ENCODE measurements at regions not wholly inside any gene's neighbourhood (a gene's known extent, or its start where the extent isn't known, plus 50 kb on each side); places are given as distances from the start of the nearest gene placed in this dataset.
"Not testable (repeated sequence)": the region's sequence is repeated elsewhere in the genome, so short reads cannot be mapped to it uniquely, and the experiment has no call there.

GRCh38 chr3:126292318-126293070 lies 64.7 kb downstream of the KLF15 start:
- no peak for DNase-seq (ENCODE audit: low read depth)

- DNase-seq (ENCODE audit: low read depth) = no peak
Measured at GRCh38 chr3:126291537-126291936, 65.7 kb downstream of the KLF15 start.

GRCh38 chr3:126291061-126291460 lies 66.1 kb downstream of the KLF15 start:
- DNase-seq (ENCODE audit: low read depth) = no peak

- DNase-seq (ENCODE audit: low read depth) = no peak
Measured at GRCh38 chr3:126290325-126290724, 66.9 kb downstream of the KLF15 start.

- no peak for DNase-seq (ENCODE audit: low read depth)
Measured at GRCh38 chr3:126289096-126289495, 68.1 kb downstream of the KLF15 start.

GRCh38 chr3:126288314-126288713 lies 68.9 kb downstream of the KLF15 start:
- no peak for DNase-seq (ENCODE audit: low read depth)

GRCh38 chr3:126287536-126288241 lies 69.5 kb downstream of the KLF15 start:
- DNase-seq (ENCODE audit: low read depth) = peak; percentile 61

GRCh38 chr3:126287171-126287535 lies 70.1 kb downstream of the KLF15 start:
- DNase-seq (ENCODE audit: low read depth) = no peak

- no peak for DNase-seq (ENCODE audit: low read depth)
Measured at GRCh38 chr3:126285369-126285768, 71.8 kb downstream of the KLF15 start.

GRCh38 chr3:126284258-126284904 lies 72.8 kb downstream of the KLF15 start:
- DNase-seq (ENCODE audit: low read depth) = peak; percentile 62

- not testable (repeated sequence) for DNase-seq (ENCODE audit: low read depth)
Measured at GRCh38 chr3:126283651-126284050, 73.6 kb downstream of the KLF15 start.

- no peak for DNase-seq (ENCODE audit: low read depth)
Measured at GRCh38 chr3:126279853-126280252, 77.4 kb downstream of the KLF15 start.

GRCh38 chr3:126277629-126278378 lies 79.4 kb downstream of the KLF15 start:
- DNase-seq (ENCODE audit: low read depth) = peak; percentile 51

GRCh38 chr3:126275620-126275904 lies 81.6 kb downstream of the KLF15 start:
- DNase-seq (ENCODE audit: low read depth) = no peak

GRCh38 chr3:126274735-126275619 lies 82.2 kb downstream of the KLF15 start:
- no peak for DNase-seq (ENCODE audit: low read depth)

- DNase-seq (ENCODE audit: low read depth) = peak; percentile 40
Measured at GRCh38 chr3:126270145-126270811, 86.9 kb downstream of the KLF15 start.

- no peak for DNase-seq (ENCODE audit: low read depth)
Measured at GRCh38 chr3:126269354-126269753, 87.9 kb downstream of the KLF15 start.

- DNase-seq (ENCODE audit: low read depth) = no peak
Measured at GRCh38 chr3:126268866-126269265, 88.3 kb downstream of the KLF15 start.

GRCh38 chr3:126267976-126268615 lies 87.7 kb upstream of the ALDH1L1 start:
- DNase-seq (ENCODE audit: low read depth) = no peak

GRCh38 chr3:126267169-126267975 lies 87.0 kb upstream of the ALDH1L1 start:
- DNase-seq (ENCODE audit: low read depth) = peak; percentile 95

Measured in iris pigment epithelial cell (primary cell).